ENCODE measurements at regions not wholly inside any gene's neighbourhood (a gene's known extent, or its start where the extent isn't known, plus 50 kb on each side); places are given as distances from the start of the nearest gene placed in this dataset.

GRCh38 chr4:35802644-35803043, 441.7 kb downstream of the ARAP2 start:
- no peak for DNase-seq
- CTCF ChIA-PET, result no interaction called here
- H3K4me1 Mint-ChIP-seq (ENCODE audit: low read depth), result no peaks in the 10 kb centered on the region
- H3K27ac Mint-ChIP-seq, result no peak overlapping the region
- intact Hi-C loops (cut with micrococcal nuclease), result no loop called here
- no peaks in the 10 kb centered on the region for H3K36me3 Mint-ChIP-seq (ENCODE audit: low read depth)
- H3K4me3 Mint-ChIP-seq, result no peak overlapping the region
- no peaks in the 10 kb centered on the region for H3K27me3 Mint-ChIP-seq (ENCODE audit: low read depth)
- H3K9me3 Mint-ChIP-seq, result no peaks in the 10 kb centered on the region

- Mint-ChIP-seq H3K4me3 (no peak overlapping the region), H3K27ac (no peak overlapping the region), H3K4me1 (ENCODE audit: low read depth) (no peaks in the 10 kb centered on the region), H3K36me3 (ENCODE audit: low read depth) (no peaks in the 10 kb centered on the region), H3K9me3 (no peaks in the 10 kb centered on the region), H3K27me3 (ENCODE audit: low read depth) (no peaks in the 10 kb centered on the region)
- intact Hi-C loops (cut with micrococcal nuclease), result no loop called here
- CTCF ChIA-PET, result interaction anchor here (0.6 kb wide), 1 partner anchor 116 kb away, joined by 3 read pairs; no protein-coding TSS in a partner anchor
- no peak for DNase-seq
Measured at GRCh38 chr4:35818520-35818919, 425.8 kb downstream of the ARAP2 start.

- CTCF ChIA-PET, result no interaction called here
- Mint-ChIP-seq H3K27me3 (ENCODE audit: low read depth) (no peaks in the 10 kb centered on the region), H3K27ac (no peak overlapping the region), H3K4me3 (no peak overlapping the region), H3K4me1 (ENCODE audit: low read depth) (no peaks in the 10 kb centered on the region), H3K36me3 (ENCODE audit: low read depth) (no peaks in the 10 kb centered on the region), H3K9me3 (no peaks in the 10 kb centered on the region)
- intact Hi-C loops (cut with micrococcal nuclease), result no loop called here
- DNase-seq, result no peak
Measured at GRCh38 chr4:35820003-35820402, 424.3 kb downstream of the ARAP2 start.

- DNase-seq, result no peak
- Mint-ChIP-seq H3K27ac (no peak overlapping the region), H3K4me1 (ENCODE audit: low read depth) (no peaks in the 10 kb centered on the region), H3K27me3 (ENCODE audit: low read depth) (no peaks in the 10 kb centered on the region), H3K36me3 (ENCODE audit: low read depth) (no peaks in the 10 kb centered on the region), H3K9me3 (no peaks in the 10 kb centered on the region), H3K4me3 (no peak overlapping the region)
- CTCF ChIA-PET, result no interaction called here
- intact Hi-C loops (cut with micrococcal nuclease), result no loop called here
Measured at GRCh38 chr4:35824231-35824630, 420.1 kb downstream of the ARAP2 start.

- H3K27me3 Mint-ChIP-seq (ENCODE audit: low read depth), result no peaks in the 10 kb centered on the region
- CTCF ChIA-PET, result no interaction called here
- H3K9me3 Mint-ChIP-seq, result no peaks in the 10 kb centered on the region
- intact Hi-C loops (cut with micrococcal nuclease), result no loop called here
- DNase-seq, result no peak
- no peaks in the 10 kb centered on the region for H3K36me3 Mint-ChIP-seq (ENCODE audit: low read depth)
- no peak overlapping the region for H3K4me3 Mint-ChIP-seq
- H3K27ac Mint-ChIP-seq, result no peak overlapping the region
- no peaks in the 10 kb centered on the region for H3K4me1 Mint-ChIP-seq (ENCODE audit: low read depth)
Measured at GRCh38 chr4:35835893-35836292, 408.4 kb downstream of the ARAP2 start.

GRCh38 chr4:35836596-35836995, 407.7 kb downstream of the ARAP2 start:
- no peaks in the 10 kb centered on the region for H3K27me3 Mint-ChIP-seq (ENCODE audit: low read depth)

GRCh38 chr4:35867057-35867456, 377.3 kb downstream of the ARAP2 start:
- H3K9me3 Mint-ChIP-seq, result no peaks in the 10 kb centered on the region
- intact Hi-C loops (cut with micrococcal nuclease), result no loop called here
- no peaks in the 10 kb centered on the region for H3K36me3 Mint-ChIP-seq (ENCODE audit: low read depth)
- no peak overlapping the region for H3K27ac Mint-ChIP-seq
- no peak for DNase-seq
- H3K4me1 Mint-ChIP-seq (ENCODE audit: low read depth), result no peaks in the 10 kb centered on the region
- no peaks in the 10 kb centered on the region for H3K27me3 Mint-ChIP-seq (ENCODE audit: low read depth)
- CTCF ChIA-PET, result no interaction called here
- H3K4me3 Mint-ChIP-seq, result no peak overlapping the region

More at GRCh38 chr4:35836596-35836995, 407.7 kb downstream of the ARAP2 start:
- DNase-seq, result no peak
- Mint-ChIP-seq H3K36me3 (ENCODE audit: low read depth) (no peaks in the 10 kb centered on the region), H3K9me3 (no peaks in the 10 kb centered on the region), H3K4me1 (ENCODE audit: low read depth) (no peaks in the 10 kb centered on the region), H3K4me3 (no peak overlapping the region), H3K27ac (no peak overlapping the region)
- intact Hi-C loops (cut with micrococcal nuclease), result no loop called here
- CTCF ChIA-PET, result no interaction called here

- no peak for DNase-seq
- no peaks in the 10 kb centered on the region for H3K9me3 Mint-ChIP-seq
- no peaks in the 10 kb centered on the region for H3K27me3 Mint-ChIP-seq (ENCODE audit: low read depth)
- H3K27ac Mint-ChIP-seq, result no peak overlapping the region
- H3K36me3 Mint-ChIP-seq (ENCODE audit: low read depth), result no peaks in the 10 kb centered on the region
- CTCF ChIA-PET, result no interaction called here
- no peaks in the 10 kb centered on the region for H3K4me1 Mint-ChIP-seq (ENCODE audit: low read depth)
- no peak overlapping the region for H3K4me3 Mint-ChIP-seq
- intact Hi-C loops (cut with micrococcal nuclease), result no loop called here
Measured at GRCh38 chr4:35872273-35872672, 372.0 kb downstream of the ARAP2 start.

GRCh38 chr4:35879479-35879878, 364.8 kb downstream of the ARAP2 start:
- no peak overlapping the region for H3K27ac Mint-ChIP-seq
- no peak overlapping the region for H3K4me3 Mint-ChIP-seq
- no peak for DNase-seq
- intact Hi-C loops (cut with micrococcal nuclease), result no loop called here
- H3K36me3 Mint-ChIP-seq (ENCODE audit: low read depth), result no peaks in the 10 kb centered on the region
- CTCF ChIA-PET, result interaction anchor here (0.5 kb wide), 1 partner anchor 176 kb away, joined by 3 read pairs; no protein-coding TSS in a partner anchor
- peaks cover 3% of the 10 kb centered on the region for H3K27me3 Mint-ChIP-seq (ENCODE audit: low read depth)
- no peaks in the 10 kb centered on the region for H3K4me1 Mint-ChIP-seq (ENCODE audit: low read depth)
- H3K9me3 Mint-ChIP-seq, result no peaks in the 10 kb centered on the region

- Mint-ChIP-seq H3K27me3 (ENCODE audit: low read depth) (peaks cover 3% of the 10 kb centered on the region), H3K4me1 (ENCODE audit: low read depth) (no peaks in the 10 kb centered on the region), H3K4me3 (no peak overlapping the region), H3K9me3 (no peaks in the 10 kb centered on the region), H3K27ac (no peak overlapping the region), H3K36me3 (ENCODE audit: low read depth) (no peaks in the 10 kb centered on the region)
- CTCF ChIA-PET, result interaction anchor here (0.7 kb wide), 1 partner anchor 96 kb away, joined by 3 read pairs; no protein-coding TSS in a partner anchor
- no peak for DNase-seq
- intact Hi-C loops (cut with micrococcal nuclease), result no loop called here
Measured at GRCh38 chr4:35883108-35883507, 361.2 kb downstream of the ARAP2 start.

GRCh38 chr4:35884714-35885480, 359.4 kb downstream of the ARAP2 start:
- H3K27ac Mint-ChIP-seq, result no peak overlapping the region
- intact Hi-C loops (cut with micrococcal nuclease), result no loop called here
- no peaks in the 10 kb centered on the region for H3K4me1 Mint-ChIP-seq (ENCODE audit: low read depth)
- no peaks in the 10 kb centered on the region for H3K36me3 Mint-ChIP-seq (ENCODE audit: low read depth)
- H3K27me3 Mint-ChIP-seq (ENCODE audit: low read depth), result peaks cover 3% of the 10 kb centered on the region
- H3K4me3 Mint-ChIP-seq, result no peak overlapping the region
- DNase-seq, result no peak
- H3K9me3 Mint-ChIP-seq, result no peaks in the 10 kb centered on the region
- CTCF ChIA-PET, result no interaction called here

GRCh38 chr4:35897808-35898207, 346.5 kb downstream of the ARAP2 start:
- intact Hi-C loops (cut with micrococcal nuclease), result no loop called here
- peaks cover 4% of the 10 kb centered on the region for H3K27me3 Mint-ChIP-seq (ENCODE audit: low read depth)
- H3K27ac Mint-ChIP-seq, result no peak overlapping the region
- H3K4me3 Mint-ChIP-seq, result no peak overlapping the region
- H3K9me3 Mint-ChIP-seq, result no peaks in the 10 kb centered on the region
- no peak for DNase-seq
- H3K36me3 Mint-ChIP-seq (ENCODE audit: low read depth), result no peaks in the 10 kb centered on the region
- CTCF ChIA-PET, result no interaction called here
- no peaks in the 10 kb centered on the region for H3K4me1 Mint-ChIP-seq (ENCODE audit: low read depth)
